Putamen (tissue), 1 donor: ENCODE measurements at regions not wholly inside any gene's neighbourhood (a gene's known extent, or its start where the extent isn't known, plus 50 kb on each side); places are given as distances from the start of the nearest gene placed in this dataset.
A peak's percentile ranks its signal among the peaks of the same experiment; 100 is the strongest.
"Not testable (repeated sequence)": the region's sequence is repeated elsewhere in the genome, so short reads cannot be mapped to it uniquely, and the experiment has no call there.

Experiments
- DNase-seq: peaks from one replicate; pipeline ENCODE4 v3.0.0-alpha.2; 2016; ENCODE audit warnings: low spot score

DNA sequence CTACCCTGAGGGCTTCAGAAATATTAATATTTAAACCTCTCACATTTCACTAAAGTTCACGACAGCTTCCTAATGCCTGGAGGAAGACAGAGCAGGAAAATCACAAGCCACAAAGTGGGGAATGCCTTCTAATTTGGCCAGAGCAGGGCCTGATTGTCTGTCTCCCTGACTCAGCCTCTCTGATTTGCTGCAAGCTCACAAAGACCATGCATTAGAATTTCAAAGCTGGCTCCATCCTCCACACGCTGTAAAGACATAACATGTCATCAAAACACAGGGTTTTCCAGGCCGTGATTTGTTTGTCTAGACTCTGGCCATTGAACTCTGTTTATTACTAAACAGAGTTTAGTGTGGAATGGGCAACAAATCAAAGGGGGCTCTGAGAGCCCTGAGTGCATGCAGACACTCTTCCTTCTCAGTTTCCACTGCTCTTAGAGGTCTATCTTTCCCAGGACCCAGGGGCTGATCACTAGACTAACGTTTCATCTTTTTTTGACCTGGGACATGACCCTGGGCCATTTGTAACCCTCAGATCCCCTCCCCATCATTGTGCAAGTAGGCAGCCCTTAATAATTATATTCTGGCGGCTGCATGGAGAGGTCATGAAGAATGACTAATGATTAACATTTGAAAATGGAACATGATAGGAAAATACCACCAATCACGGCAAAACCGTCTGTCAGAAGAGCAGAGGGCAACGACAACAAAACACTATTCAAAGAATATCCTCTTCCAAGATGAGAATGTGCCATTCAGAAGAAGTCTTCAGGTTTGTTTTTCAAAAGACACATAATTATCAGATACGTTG lies 140.2 kb downstream of the ENC1 start:
- DNase-seq = no peak

DNA sequence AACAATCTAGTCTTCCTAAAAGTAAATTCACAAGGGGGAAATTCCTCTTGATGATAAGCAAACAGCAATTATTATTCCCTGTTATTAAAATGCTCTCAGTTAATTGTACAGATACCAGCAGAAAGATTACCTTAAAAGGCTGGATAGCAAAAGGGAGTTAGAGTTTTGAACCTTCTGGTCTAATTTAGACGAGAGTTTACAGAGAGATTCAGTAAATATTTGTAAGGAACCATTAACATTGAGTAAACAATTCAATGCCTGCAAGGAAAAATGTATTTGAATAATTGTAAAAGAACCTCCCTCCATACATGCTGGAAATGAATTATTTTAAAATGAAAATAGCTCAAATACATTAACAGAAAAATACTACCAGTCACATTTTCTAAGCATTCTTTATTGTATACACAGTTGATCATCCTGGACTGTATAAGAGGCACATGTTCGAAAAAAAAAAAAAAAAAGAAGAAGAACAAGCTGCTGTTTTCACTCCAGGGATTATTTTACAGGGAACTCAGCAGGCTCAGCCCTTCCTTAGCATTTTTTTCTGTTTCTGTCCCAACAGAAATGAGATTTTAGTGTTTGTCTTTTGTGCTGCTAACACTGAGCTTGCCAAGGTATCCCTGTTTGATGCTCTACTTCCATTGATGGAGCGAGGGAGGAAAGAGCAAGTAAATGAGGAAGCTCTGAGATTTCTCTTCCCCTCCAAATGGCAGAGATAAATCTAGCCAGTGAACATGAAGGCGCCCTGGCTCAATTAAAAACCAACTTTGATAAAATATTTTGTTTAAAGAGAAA lies 141.1 kb downstream of the ENC1 start:
- no peak for DNase-seq

GRCh38 chr5:74497706-74498105 lies 142.8 kb downstream of the ENC1 start:
- no peak for DNase-seq

DNA sequence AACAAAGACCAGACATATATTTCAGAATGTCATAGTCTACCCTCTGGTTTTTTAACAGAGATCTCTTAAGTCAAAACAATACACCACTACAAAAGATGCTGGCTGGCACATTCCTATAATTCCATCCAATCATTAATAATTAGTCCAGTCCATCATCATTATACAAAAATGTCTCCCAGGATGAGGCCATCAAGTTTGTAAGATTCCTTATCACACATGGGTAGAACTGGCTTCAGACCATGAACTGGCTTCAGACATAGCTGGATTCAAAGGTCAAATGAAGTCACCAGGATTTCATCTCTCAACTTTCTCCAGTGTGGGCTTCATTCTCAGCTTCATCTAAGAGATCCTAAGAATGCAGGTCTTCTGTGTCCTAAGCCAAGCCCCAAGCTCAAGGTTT lies 147.1 kb downstream of the ENC1 start:
- DNase-seq = no peak

DNA sequence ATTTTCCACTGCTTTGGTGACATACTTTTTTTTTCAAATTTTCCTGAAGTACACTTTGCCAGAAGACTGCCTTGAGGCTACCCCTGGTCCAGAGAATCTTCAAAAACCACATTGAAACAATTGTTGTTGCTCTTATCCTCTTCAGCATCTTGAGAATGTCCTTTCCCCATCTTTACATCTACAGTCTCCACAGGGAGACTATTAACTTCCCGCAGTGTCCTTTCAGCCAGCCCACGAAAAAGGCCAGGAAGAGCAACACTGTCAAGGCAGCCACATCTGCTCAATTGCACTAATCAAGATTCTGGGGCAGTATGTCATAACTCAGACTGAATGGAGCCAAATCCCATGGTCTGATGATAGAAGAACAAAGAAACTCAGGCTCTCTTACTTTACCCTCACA lies 148.3 kb downstream of the ENC1 start:
- no peak for DNase-seq

- no peak for DNase-seq
These were observed 148.9 kb downstream of the ENC1 start for GRCh38 chr5:74491586-74491985.

DNA sequence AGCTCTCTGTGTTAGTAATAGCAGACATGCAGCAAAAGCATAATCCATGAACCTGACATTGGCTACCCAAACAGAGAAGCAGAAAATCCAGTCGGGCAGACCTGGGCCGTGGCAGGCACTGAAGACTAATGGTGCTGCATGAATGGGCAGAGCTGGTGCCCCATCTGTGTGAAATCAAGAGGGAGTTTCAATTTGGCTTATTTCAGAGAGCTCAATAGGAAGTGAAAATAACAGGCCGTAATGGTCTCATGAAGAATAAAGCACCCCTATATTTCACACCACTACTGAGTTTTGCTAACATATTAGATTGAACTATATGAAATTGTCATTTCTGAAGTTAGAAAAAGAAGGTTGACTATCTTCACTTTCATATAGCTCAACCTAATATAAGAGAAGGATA lies 149.7 kb downstream of the ENC1 start:
- DNase-seq = no peak

DNA sequence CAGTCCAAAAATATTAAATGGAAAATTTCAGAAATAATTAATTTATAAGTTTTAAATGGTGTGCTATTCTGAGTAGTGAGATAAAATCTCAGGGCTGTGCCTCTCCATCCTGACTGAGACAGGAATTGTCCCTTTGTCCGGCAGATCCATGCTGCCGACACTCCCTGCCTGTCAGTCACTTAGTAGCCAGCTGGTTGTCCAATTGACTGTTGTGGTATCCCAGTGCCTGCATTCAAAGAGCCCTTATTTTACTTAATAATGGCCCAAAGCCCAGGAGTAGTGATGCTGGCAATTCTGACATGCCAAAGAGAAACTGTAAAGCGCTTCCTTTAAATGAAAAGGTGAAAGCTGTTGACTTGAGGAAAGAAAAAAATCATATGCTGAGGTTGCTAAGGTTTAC lies 157.5 kb downstream of the ENC1 start:
- no peak for DNase-seq

DNA sequence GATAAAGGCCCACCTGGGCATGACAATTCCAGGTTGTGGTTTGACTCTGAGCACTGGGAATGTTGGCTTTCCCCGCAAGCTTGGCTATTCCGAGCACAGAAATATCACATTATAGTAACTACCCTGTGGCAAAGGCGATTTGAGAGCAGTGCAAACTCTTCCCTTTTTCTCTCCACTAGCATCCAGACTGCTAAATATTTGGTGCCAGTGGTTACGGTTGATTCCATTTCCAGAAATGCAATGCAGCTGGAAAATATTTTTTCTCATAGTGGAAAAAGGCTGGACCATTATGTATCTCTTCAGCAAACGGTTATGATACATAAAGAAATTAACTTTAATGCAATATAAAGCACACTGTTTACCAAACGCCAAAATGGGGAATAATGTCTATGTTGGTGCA lies 158.0 kb downstream of the ENC1 start:
- DNase-seq = no peak

DNA sequence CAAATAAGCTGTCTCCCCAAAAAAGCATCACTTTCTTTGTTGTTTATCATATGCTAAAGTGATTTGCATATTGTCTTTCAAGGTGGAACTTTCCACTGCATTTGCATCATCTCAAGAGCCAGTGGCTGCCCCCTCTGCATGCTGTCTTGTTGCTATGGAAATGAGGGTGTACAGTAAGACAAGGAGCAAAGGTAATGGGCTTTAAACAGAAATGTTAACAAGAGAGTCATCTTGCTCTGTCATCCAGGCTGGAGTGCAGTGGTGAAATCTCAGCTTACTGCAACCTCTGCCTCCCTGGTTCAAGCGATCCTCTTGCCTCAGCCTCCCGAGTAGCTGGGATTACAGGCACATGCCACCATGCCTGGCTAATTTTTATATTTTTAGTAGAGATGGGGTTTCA lies 159.2 kb downstream of the ENC1 start:
- not testable (repeated sequence) for DNase-seq

DNA sequence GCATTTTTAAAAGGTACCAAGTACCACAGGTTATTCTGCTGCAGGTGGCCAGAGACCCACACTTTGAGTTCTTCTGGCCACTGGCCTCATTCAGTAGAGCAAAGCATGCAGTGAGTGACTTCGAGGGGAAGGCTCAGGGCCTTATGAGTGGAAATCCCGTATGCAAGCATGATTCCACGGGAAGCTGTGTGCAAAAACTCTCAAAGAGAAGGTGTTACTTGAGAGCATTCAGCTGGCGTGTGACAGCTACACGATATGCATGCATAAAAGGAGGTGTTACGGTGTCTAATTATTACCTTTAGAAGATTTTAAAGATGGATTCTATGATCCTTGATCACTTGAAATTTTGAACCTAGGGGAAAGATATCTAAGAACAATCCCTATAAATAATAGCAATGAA lies 160.3 kb downstream of the ENC1 start:
- DNase-seq = no peak

- no peak for DNase-seq
These were observed 162.2 kb downstream of the ENC1 start for GRCh38 chr5:74478328-74478727.

DNA sequence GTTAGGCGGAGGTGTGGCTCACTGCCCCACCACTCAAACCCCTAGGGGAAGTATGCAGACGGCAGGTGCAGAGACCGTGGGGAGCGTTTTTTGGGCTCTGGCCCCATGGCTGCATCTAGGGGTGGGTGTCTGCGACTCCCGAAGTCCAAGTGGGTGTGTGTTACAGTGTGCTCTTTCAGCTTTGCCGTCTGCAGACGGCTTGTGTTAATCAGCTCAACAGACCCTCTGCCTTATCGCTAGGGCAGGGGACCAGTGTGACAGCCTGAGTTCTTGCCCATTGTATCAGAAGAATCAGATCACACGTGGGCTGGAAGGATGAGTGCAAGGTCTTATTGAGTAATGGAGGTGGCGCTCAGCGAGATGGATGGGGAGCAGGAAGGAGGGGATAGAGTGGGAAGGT lies 162.8 kb downstream of the ENC1 start:
- DNase-seq = no peak

GRCh38 chr5:74476819-74477453 lies 163.6 kb downstream of the ENC1 start:
- peak; percentile 56 for DNase-seq

DNA sequence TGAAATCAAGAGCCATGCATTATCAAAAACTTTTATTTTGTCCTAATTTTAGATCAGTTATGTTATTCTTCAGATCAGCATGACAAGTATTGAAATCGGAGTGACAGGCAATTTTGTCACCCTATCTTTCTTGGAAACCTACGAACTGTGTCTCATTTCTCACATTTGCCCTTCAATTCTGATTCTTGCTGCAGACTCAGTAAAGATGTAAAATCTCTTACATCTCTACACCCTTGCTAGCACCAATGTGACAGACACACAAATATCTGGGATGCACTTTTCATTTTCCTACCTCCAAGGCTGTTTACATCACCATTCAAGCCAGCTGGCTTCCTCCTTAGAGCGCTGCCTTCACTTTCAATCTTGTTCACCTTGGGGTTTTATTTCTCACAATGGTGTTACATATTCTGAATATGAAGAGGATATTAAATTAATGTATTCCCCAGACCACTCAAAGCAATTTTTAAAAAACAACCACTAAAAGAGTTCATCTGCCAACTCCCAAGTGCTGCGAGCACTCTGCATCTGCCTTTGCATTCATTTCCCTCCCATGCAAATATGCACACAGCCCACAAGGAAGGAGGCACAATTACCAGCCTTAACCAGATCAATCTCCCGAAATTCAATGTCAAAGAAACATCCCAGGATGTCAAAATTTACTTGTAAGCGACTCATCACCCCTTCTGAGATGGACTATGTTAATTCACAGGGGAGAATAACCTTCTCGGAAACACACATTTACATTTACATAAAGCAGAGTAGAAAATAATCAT lies 164.3 kb downstream of the ENC1 start:
- DNase-seq = peak; percentile 67

DNA sequence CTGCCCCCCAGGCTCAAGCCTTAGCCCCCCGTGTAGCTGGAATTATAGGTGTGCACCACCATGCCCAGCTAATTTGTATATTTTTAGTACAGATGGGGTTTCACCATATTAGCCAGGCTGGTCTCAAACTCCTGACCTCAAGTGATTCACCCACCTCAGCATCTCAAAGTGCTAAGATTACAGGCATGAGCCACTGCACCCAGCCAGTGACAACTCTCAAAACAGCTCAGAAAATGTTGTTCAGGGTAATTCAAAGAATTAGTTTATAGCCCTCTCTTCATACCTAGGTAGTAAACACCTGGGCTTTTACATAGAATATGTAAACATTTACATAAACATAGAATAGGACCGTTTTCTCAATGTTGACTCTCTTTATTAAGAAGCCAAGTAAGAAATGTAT lies 168.7 kb downstream of the ENC1 start:
- no peak for DNase-seq

- no peak for DNase-seq
These were observed 171.1 kb downstream of the ENC1 start for GRCh38 chr5:74469234-74469994.

DNA sequence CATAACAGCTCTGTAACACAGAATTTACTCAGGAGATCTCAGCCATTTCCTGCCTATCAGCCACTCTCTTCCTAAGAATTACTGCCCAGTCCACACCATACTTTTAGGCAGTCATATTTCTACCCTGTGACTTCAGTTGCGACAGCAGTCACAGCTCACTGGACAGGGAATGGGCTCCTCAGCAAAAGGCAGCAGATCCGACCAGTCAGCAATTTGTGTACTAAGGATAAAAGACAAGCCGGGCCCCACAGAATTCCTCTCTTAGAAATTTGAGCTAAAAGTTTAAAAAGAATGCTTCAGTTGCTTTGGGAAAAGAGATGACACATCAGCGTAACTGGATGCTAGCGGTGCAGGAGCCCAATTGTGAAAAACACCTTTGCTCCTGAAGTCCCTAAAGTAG lies 172.1 kb downstream of the ENC1 start:
- DNase-seq = no peak

- DNase-seq = no peak
These were observed 174.8 kb downstream of the ENC1 start for GRCh38 chr5:74465724-74466123.

GRCh38 chr5:74464512-74465209 lies 175.9 kb downstream of the ENC1 start:
- no peak for DNase-seq

DNA sequence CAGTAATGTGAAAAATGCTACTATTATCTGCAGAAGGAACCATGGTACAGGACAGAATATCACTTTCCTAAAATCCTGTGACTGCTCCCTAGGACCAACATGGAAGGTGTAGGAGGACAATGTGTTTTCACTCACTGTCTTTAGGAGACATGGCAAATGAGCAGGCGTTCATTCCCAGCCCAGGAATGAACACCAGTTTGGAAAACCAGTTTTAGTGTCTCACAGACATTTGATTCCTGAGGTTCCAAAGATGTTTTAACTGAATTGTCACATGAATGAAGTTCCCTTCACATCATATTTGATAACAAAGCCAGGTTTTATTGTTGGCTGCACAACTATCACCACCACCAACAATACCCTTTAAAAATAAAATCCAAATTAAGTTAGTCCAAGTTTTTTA lies 178.2 kb downstream of the ENC1 start:
- DNase-seq = no peak
